ENCODE measurements at regions not wholly inside any gene's neighbourhood (a gene's known extent, or its start where the extent isn't known, plus 50 kb on each side); places are given as distances from the start of the nearest gene placed in this dataset.

- Histone ChIP-seq H3K27ac (ENCODE audit: insufficient read depth, low read length) (no peak overlapping the region), H2AFZ (replicated peaks; ENCODE audit: low read length, poor library complexity) (no peak overlapping the region), H3K79me1 (ENCODE audit: low read depth in 1 of 2, low read length in 2 of 2) (no peaks in the 10 kb centered on the region), H2AK5ac (ENCODE audit: low read depth, low read length) (no peak overlapping the region), H3K56ac (ENCODE audit: extremely low read depth, insufficient read depth, low read length) (no peak overlapping the region), H3K14ac (replicated peaks; ENCODE audit: low read depth, low read length) (no peak overlapping the region), H4K5ac (ENCODE audit: low read depth, low read length) (no peak overlapping the region), H3K9me3 (ENCODE audit: control insufficient read depth, insufficient read depth, low read length) (peaks cover 4% of the 10 kb centered on the region; the same call in 1 of the 2 replicates), H3K9ac (ENCODE audit: low read depth, low read length) (no peak overlapping the region), H3K4me2 (ENCODE audit: low read depth, low read length) (no peak overlapping the region), H4K20me1 (ENCODE audit: insufficient read depth, low read length) (no peaks in the 10 kb centered on the region), H2BK5ac (ENCODE audit: low read depth, low read length, poor library complexity, severe bottlenecking) (no peak overlapping the region), H3K4me1 (ENCODE audit: control insufficient read depth, insufficient read depth, low read length) (no peaks in the 10 kb centered on the region), H2BK15ac (ENCODE audit: low read depth, low read length) (no peak overlapping the region), H2AK9ac (replicated peaks; ENCODE audit: low read depth, low read length, poor library complexity) (no peak overlapping the region), H4K91ac (ENCODE audit: insufficient read depth, low read depth, low read length) (no peak overlapping the region), H2BK120ac (ENCODE audit: low read depth, low read length) (no peak overlapping the region), H3K23ac (ENCODE audit: low read depth, low read length) (no peak overlapping the region), H3K18ac (ENCODE audit: low read depth, low read length) (no peak overlapping the region), H3K27me3 (ENCODE audit: control insufficient read depth, insufficient read depth, low read length) (no peaks in the 10 kb centered on the region), H3K4ac (ENCODE audit: low read depth, low read length) (no peak overlapping the region), H2BK20ac (ENCODE audit: low read depth, low read length) (no peak overlapping the region), H3K36me3 (ENCODE audit: control insufficient read depth, insufficient read depth, low read length) (no peaks in the 10 kb centered on the region), H4K8ac (ENCODE audit: low read depth in 2 of 2, low read length in 2 of 2) (no peak overlapping the region), H3K4me3 (ENCODE audit: insufficient read depth, low read depth, low read length) (no peak overlapping the region), H3K9me1 (ENCODE audit: insufficient read depth, low read length) (no peaks in the 10 kb centered on the region)
- POLR2A ChIA-PET (ENCODE audit: unreplicated experiment) = no interaction called here
- in situ Hi-C loops (cut with MboI; ENCODE audit: low sequenced_read_pairs) = no loop called here
- TF ChIP-seq ELK1 (IDR thresholded peaks at IDR 0.05; ENCODE audit: borderline replicate concordance, low read depth, low read length) (no peak), CEBPB (IDR thresholded peaks at IDR 0.05; ENCODE audit: low read depth, low read length) (no peak), BHLHE40 (IDR thresholded peaks at IDR 0.05; ENCODE audit: low read depth, low read length) (no peak), RCOR1 (IDR thresholded peaks at IDR 0.05; ENCODE audit: insufficient replicate concordance, low read length) (no peak), CTCF (conservative IDR thresholded peaks at IDR 0.05; ENCODE audit: low read depth, low read length) (no peak), SMC3 (IDR thresholded peaks at IDR 0.05; ENCODE audit: low read depth, low read length) (no peak), NFE2L2 (IDR thresholded peaks at IDR 0.05; ENCODE audit: low read depth, low read length) (no peak), FOS (IDR thresholded peaks at IDR 0.05; ENCODE audit: low read depth, low read length) (no peak), MXI1 (IDR thresholded peaks at IDR 0.05; ENCODE audit: borderline replicate concordance, low read depth, low read length) (no peak), USF2 (IDR thresholded peaks at IDR 0.05; ENCODE audit: low read depth, low read length) (no peak), CHD1 (IDR thresholded peaks at IDR 0.05; ENCODE audit: low read depth, low read length) (no peak), MAFK (IDR thresholded peaks at IDR 0.05; ENCODE audit: low read depth, low read length) (no peak), MAZ (IDR thresholded peaks at IDR 0.05; ENCODE audit: borderline replicate concordance, low read depth, low read length) (no peak), RAD21 (IDR thresholded peaks at IDR 0.05; ENCODE audit: low read length) (no peak), RFX5 (IDR thresholded peaks at IDR 0.05; ENCODE audit: low read depth, low read length) (no peak), POLR2A (IDR thresholded peaks at IDR 0.05; ENCODE audit: low read depth, low read length) (no peak)
- intact Hi-C loops (cut with micrococcal nuclease) = no loop called here
- no CpG with 5 or more reads among the region's 4 CpGs for WGBS, 2 experiments (ENCODE audit: extremely low coverage in 2 of 2, insufficient read length in 1 of 2)
- ATAC-seq (ENCODE audit: low read depth) (no peak), DNase-seq (no peak)
- dilution Hi-C loops (cut with HindIII; ENCODE audit: low sequenced_read_pairs, unreplicated experiment) = no loop called here
- CTCF ChIA-PET = no interaction called here
- BruUV-seq (replicated peaks) = no TSS peak
Observed at GRCh38 chr3:166425900-166426611, 588.8 kb upstream of the BCHE start.

Measured in IMR-90 (cell line).